PC-9 (cell line): ENCODE measurements at regions not wholly inside any gene's neighbourhood (a gene's known extent, or its start where the extent isn't known, plus 50 kb on each side); places are given as distances from the start of the nearest gene placed in this dataset.

Source experiments
- BruUV-seq: library from RNA; stranded (reverse); fragments of 400-500 nt; replicated peaks from 2 replicates; lab custom pipeline; 2021; lab: Mats Ljungman, UMichigan
- CTCF ChIA-PET: fragments of 300-600 bp; sonication (Branson Sonifier 250); formaldehyde crosslinking; loops from one replicate; lab custom pipeline; 2022; ENCODE audit warnings: antibody characterized with exemption; lab: Charles Lee
- POLR2A ChIA-PET: fragments of 300-600 bp; sonication (Branson Sonifier 250); formaldehyde crosslinking; loops from one replicate; lab custom pipeline; 2022; ENCODE audit warnings: antibody characterized with exemption; ENCODE audit not compliant: unreplicated experiment; lab: Charles Lee
- DNase-seq, 2 experiments: peaks; one replicate each; pipeline versions ENCODE4 v3.0.0 to v3.0.0-alpha.2; 2015 to 2022; ENCODE audit warnings: mixed read lengths in 1 of 2
- H2AFZ ChIP-seq: fragments of 200-600 bp; sonication (generic); 2 replicates; pipeline ENCODE4 v1.8.1; 2017; ENCODE audit warnings: antibody characterized with exemption
- H3F3A ChIP-seq: fragments of 200-600 bp; sonication (generic); 2 replicates; pipeline ENCODE4 v1.8.1; 2017; ENCODE audit warnings: antibody characterized with exemption, mild to moderate bottlenecking, low read depth; ENCODE audit not compliant: insufficient read depth
- H3K27ac ChIP-seq: fragments of 200-600 bp; sonication (generic); 2 replicates; pipeline ENCODE4 v1.6.1; 2016; ENCODE audit warnings: mixed run types
- H3K27me3 ChIP-seq: fragments of 200-600 bp; sonication (generic); 2 replicates; pipeline ENCODE4 v1.6.1; 2016; ENCODE audit warnings: low read depth, mixed run types; ENCODE audit not compliant: insufficient read depth
- H3K36me3 ChIP-seq: fragments of 200-600 bp; sonication (generic); 2 replicates; pipeline ENCODE4 v1.6.1; 2016; ENCODE audit warnings: low read depth, mixed run types
- H3K4me1 ChIP-seq: fragments of 200-600 bp; sonication (generic); replicated peaks from 2 replicates; pipeline ENCODE4 v1.6.1; 2016; ENCODE audit warnings: mixed run types; ENCODE audit not compliant: insufficient read depth
- H3K4me2 ChIP-seq: fragments of 200-600 bp; sonication (generic); 2 replicates; pipeline ENCODE4 v1.6.1; 2017; ENCODE audit warnings: mixed run types
- H3K4me3 ChIP-seq: fragments of 200-600 bp; sonication (generic); 2 replicates; pipeline ENCODE4 v1.6.1; 2016; ENCODE audit warnings: mixed run types
- H3K79me2 ChIP-seq: fragments of 200-600 bp; sonication (generic); 2 replicates; pipeline ENCODE4 v1.6.1; 2017; ENCODE audit warnings: low read depth, mixed run types
- H3K9me2 ChIP-seq: fragments of 200-600 bp; sonication (generic); 2 replicates; pipeline ENCODE4 v1.8.1; 2017; ENCODE audit warnings: mild to moderate bottlenecking; ENCODE audit not compliant: insufficient read depth
- H3K9me3 ChIP-seq: fragments of 200-600 bp; sonication (generic); 2 replicates; pipeline ENCODE4 v1.8.1; 2016; ENCODE audit warnings: low read depth; ENCODE audit not compliant: insufficient read depth
- H4K20me1 ChIP-seq: fragments of 200-600 bp; sonication (generic); 2 replicates; pipeline ENCODE4 v1.8.1; 2017; ENCODE audit not compliant: insufficient read depth
- EZH2 ChIP-seq: fragments of 200-600 bp; sonication (generic); IDR thresholded peaks from 2 replicates; pipeline ENCODE4 v1.8.0; 2017; ENCODE audit warnings: antibody characterized with exemption, low read depth
- intact Hi-C: fragments of 100-400 bp; cut with micrococcal nuclease; formaldehyde crosslinking; loops from one replicate; pipeline ENCODE4 v1.10.0; 2022; ENCODE audit not compliant: unreplicated experiment
- TF ChIP-seq, protein P1 (sequence below): fragments of 200-600 bp; sonication (generic); conservative IDR thresholded peaks from 2 replicates; pipeline ENCODE4 v1.6.1; 2017; ENCODE audit warnings: mixed run types, antibody characterized with exemption, mild to moderate bottlenecking, moderate library complexity

DNA sequence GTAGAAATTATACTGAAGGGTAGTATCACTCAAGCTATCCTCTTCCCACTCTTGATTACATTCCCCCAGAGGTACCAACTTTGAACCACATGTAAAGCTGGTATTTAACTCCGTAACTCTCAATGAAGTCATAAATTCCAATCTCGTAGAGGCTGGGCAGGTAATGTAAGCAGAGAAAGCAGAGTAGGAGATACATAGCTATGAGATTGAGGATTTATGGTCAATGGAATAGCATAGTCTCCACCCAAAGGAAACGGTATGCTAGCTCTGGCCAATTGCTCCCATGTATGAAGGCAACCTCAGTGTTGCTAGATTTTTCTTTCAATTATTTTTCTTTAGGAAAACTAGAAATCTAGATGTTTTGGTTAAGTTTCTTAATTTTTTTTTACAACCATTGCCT lies 163.1 kb upstream of the NRIP1 start:
- Histone ChIP-seq H3K27me3 (no peaks in the 10 kb centered on the region), H2AFZ (no peak overlapping the region), H3K9me3 (peaks cover 14% of the 10 kb centered on the region), H3K36me3 (no peaks in the 10 kb centered on the region), H4K20me1 (no peaks in the 10 kb centered on the region), H3K79me2 (no peaks in the 10 kb centered on the region), H3F3A (peaks cover 7% of the 10 kb centered on the region), H3K4me1 (peaks cover 21% of the 10 kb centered on the region), H3K4me2 (no peak overlapping the region), H3K4me3 (no peak overlapping the region), H3K27ac (no peak overlapping the region), H3K9me2 (no peaks in the 10 kb centered on the region)
- intact Hi-C loops: no loop called here
- no peak for DNase-seq
- no peak for TF ChIP-seq EZH2
- TF ChIP-seq, protein P1, sequence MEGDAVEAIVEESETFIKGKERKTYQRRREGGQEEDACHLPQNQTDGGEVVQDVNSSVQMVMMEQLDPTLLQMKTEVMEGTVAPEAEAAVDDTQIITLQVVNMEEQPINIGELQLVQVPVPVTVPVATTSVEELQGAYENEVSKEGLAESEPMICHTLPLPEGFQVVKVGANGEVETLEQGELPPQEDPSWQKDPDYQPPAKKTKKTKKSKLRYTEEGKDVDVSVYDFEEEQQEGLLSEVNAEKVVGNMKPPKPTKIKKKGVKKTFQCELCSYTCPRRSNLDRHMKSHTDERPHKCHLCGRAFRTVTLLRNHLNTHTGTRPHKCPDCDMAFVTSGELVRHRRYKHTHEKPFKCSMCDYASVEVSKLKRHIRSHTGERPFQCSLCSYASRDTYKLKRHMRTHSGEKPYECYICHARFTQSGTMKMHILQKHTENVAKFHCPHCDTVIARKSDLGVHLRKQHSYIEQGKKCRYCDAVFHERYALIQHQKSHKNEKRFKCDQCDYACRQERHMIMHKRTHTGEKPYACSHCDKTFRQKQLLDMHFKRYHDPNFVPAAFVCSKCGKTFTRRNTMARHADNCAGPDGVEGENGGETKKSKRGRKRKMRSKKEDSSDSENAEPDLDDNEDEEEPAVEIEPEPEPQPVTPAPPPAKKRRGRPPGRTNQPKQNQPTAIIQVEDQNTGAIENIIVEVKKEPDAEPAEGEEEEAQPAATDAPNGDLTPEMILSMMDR: no peak
- CTCF ChIA-PET: interaction anchor here (0.5 kb wide), 1 partner anchor 92 kb away, joined by 3 read pairs; no protein-coding TSS in a partner anchor
- no TSS peak for BruUV-seq
- POLR2A ChIA-PET: no interaction called here

DNA sequence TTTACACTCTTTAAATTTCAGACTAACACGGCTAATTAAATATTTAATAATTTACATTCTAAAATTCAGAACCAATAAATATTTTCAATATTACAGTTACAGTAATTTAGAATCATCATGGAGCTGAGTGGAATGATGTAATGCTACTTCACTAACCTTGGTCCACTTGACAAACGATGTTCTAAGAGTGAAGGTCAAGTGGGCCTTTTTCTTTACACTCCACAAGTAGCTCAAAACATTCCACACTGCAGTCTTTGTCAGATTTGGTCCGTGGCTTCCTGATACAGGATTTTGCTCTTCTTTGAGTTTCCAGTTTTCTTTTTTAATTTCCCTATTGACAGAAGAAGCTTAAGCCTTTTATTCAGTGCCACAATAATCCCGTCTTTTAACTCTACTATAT lies 164.6 kb upstream of the NRIP1 start:
- no peak overlapping the region for H3K27ac ChIP-seq
- no peak overlapping the region for H3K4me3 ChIP-seq
- no TSS peak for BruUV-seq
- H3K4me2 ChIP-seq: no peak overlapping the region
- no peak overlapping the region for H2AFZ ChIP-seq
- CTCF ChIA-PET: no interaction called here
- no peaks in the 10 kb centered on the region for H4K20me1 ChIP-seq
- no peaks in the 10 kb centered on the region for H3K36me3 ChIP-seq
- peaks cover 14% of the 10 kb centered on the region for H3K9me3 ChIP-seq
- peaks cover 8% of the 10 kb centered on the region for H3K4me1 ChIP-seq
- no peak for DNase-seq
- TF ChIP-seq EZH2: no peak
- TF ChIP-seq, protein P1: no peak
- POLR2A ChIA-PET: no interaction called here
- no peaks in the 10 kb centered on the region for H3K79me2 ChIP-seq
- no peaks in the 10 kb centered on the region for H3K9me2 ChIP-seq
- intact Hi-C loops: no loop called here
- no peaks in the 10 kb centered on the region for H3K27me3 ChIP-seq
- H3F3A ChIP-seq: peaks cover 7% of the 10 kb centered on the region

DNA sequence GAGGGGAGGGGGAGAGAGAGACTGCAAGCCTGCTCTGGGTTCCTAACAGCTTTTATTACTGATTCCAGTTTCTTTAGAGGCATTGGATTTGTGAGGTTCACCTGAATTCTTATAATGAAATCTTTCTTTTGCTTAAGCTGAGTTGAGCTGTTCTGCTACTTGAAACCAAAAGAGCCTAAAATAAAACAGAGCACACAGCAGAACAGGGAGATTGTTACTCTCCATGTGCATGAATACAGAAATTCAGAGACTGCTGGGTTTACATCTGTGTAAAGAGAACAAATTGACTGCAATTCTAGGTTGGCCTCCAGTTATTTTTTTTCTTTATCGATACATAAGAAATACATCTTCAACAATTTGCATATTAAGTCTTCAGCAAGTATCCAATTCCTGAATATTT lies 168.8 kb upstream of the NRIP1 start:
- Histone ChIP-seq H3K9me3 (no peaks in the 10 kb centered on the region), H3K27ac (no peak overlapping the region), H3K4me2 (no peak overlapping the region), H3F3A (no peaks in the 10 kb centered on the region), H2AFZ (no peak overlapping the region), H3K9me2 (no peaks in the 10 kb centered on the region), H4K20me1 (no peaks in the 10 kb centered on the region), H3K36me3 (no peaks in the 10 kb centered on the region), H3K4me1 (no peaks in the 10 kb centered on the region), H3K4me3 (no peak overlapping the region), H3K79me2 (no peaks in the 10 kb centered on the region), H3K27me3 (no peaks in the 10 kb centered on the region)
- DNase-seq: no peak
- ChIA-PET POLR2A (no interaction called here), CTCF (no interaction called here)
- no TSS peak for BruUV-seq
- intact Hi-C loops: no loop called here
- no peak for TF ChIP-seq EZH2
- TF ChIP-seq, protein P1: no peak
